Activated effector memory CD4-positive, alpha-beta T cell treated with anti-CD3 and anti-CD28 coated beads, Interleukin-2, amount 50 U/mL, for 16 hours (primary cell): ENCODE measurements at regions not wholly inside any gene's neighbourhood (a gene's known extent, or its start where the extent isn't known, plus 50 kb on each side); places are given as distances from the start of the nearest gene placed in this dataset.
"Not testable (repeated sequence)": the region's sequence is repeated elsewhere in the genome, so short reads cannot be mapped to it uniquely, and the experiment has no call there.

Experiments used
- DNase-seq: peaks from one replicate; pipeline ENCODE4 v3.0.0-alpha.2; 2020

DNA sequence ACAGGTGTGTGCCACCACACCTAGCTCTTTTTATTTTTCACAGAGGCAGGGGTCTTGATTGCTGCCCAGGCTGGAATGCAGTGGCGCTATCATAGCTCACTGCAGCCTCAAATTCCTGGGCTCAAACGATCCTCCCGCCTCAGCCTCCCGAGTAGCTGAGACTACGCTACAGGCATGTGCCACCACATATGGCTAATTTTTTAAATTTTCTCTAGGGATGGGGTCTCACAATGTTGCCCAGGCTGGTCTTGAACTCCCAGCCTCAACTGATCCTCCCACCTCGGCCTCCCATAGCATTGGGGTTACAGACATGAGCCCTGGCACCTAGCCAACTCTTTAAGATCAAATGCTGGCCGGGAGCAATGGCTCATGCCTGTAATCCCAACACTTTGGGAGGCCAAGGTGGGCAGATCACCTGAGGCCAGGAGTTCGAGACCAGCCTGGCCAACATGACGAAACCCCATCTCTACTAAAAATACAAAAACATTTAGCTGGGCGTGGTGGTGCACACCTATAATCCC is 50.6 kb upstream of the MYL10 start:
- DNase-seq = not testable (repeated sequence)

DNA sequence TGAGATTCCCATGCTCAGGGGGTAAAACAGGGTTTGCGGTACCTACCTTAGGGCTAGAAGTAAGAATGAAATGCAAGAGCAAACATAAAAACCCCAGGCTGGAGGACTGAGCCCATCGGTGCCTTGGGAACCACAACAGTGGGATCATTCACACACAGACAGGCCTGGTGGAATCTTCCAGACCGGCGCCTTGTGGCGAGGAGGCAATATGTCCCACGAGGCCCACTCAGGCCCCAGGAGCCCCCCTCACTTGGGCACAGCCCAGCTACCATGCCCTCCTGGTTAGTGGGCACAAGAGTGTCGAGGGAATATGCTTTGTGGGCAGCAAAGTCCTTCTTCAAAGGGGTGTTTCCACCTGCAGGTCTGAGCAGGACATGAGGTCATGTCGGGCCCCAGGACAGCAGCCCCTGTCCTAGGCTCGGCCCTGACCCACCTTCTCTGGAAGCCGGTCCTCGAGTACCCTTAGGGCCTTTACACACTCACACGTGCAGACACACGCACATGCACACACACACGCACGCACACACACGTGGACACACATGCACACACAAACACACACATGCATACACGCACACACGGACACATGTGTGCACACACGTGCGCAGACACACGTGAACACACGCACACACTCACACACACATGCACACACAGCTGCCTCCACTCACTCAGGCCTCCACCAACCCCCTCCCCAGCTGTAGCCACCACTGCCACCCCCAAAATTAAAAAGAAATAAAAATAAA is 51.5 kb upstream of the MYL10 start:
- no peak for DNase-seq

DNA sequence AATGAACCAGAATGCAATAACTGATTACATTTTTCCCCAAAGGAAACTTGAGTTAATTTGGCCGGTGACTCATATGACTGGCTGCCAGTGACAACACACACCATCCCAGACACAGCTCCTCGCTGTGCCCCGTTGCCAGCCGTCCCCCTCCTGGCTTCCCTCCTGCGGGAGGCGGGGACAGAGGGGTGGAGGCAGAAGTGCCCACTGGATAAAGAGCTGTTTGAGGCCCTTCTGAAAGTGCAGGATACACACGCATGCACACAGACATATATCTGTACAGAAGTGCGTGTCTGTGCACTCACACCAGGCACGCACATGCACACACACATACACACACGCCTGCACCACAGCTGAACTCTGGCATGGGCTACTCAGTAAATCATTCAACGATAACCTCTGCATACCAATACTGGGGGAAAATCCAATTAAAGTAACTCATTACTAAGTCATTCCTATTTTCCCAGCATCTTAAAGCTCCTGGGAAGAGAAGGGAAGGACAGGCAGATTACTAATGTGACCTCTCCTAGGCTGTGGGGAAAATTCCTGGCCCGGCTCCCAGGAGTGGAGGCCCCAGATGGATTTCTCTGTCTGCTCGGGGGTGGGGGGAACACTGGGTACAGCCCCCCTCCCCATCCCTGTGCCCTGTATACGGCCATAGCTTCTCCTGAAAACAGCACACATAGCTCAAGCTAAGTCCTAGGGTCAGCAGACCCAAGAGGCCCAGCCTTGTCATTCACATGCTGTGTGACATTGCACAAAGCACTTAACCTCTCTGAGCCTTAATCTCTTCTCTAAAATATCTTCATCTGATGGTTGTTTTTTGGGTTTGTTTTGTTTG is 52.3 kb upstream of the MYL10 start:
- no peak for DNase-seq

DNA sequence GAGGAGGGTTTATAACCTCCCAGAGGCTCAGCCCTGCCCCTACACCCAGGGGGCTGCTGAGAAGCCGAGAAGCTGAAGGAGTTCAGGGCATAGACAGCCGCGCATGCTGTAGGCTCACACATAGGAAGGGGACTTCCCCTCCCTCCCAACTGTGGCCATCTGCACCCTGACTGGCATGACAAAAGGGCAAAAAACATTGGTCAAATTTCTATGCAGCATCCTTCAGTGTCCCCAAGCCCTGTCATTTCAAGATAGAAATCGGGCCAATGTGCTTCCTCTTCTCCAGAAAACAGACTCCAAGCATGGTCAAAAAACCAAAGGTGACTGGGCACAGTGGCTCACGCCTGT is 55.9 kb upstream of the MYL10 start:
- no peak for DNase-seq

DNA sequence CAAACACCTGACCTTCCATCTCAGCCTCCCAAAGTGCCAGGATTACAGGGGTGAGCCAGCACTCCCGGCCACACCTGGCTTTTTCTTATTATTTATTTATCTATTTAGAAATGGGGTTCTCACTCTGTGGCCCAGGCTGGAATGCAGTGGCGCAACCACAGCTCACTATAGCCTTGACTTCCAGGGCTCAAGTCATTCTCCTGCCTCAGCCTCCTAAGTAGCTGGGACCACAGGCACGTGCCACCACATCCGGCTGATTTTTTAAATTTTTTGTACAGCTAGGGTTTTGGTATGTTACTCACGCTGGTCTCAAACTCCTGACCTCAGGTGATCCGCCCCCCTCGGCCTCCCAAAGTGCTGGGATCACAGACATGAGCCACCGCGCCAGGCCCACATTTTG is 56.9 kb upstream of the MYL10 start:
- DNase-seq = no peak

DNA sequence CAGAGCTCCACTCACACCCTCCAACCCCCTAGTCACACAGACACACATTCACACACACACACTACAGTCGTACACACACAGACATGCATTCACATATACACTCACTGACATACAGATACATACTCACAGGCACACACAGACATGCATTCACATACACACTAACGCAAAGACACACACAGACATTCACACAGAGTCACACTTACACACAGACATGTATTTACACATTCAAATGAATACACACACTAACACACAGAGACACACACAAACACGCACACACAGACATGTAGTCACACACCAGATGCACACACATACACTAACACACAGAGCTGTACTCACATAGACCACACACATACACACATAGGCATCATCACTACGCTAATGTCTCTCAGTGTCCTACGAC is 58.0 kb upstream of the MYL10 start:
- no peak for DNase-seq

DNA sequence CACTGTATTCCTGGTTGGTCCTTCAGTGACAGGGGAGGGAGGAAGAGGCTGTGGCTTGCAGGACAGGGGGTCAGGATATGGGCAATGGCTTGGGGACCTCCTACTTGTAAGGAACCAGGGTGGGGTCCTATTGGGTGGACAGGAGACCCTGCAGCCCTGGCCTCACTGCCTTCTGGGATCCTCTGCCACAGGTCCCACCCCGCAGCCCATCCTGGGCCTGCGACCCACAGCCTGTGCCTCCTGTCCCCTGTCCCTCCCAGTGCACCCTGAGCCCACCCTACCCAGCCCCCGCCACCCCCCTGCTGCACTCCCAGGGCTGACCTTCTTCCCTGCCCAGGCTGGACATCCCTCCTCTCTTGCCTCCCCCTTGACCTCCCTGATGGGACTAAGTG is 58.7 kb upstream of the MYL10 start:
- no peak for DNase-seq

DNA sequence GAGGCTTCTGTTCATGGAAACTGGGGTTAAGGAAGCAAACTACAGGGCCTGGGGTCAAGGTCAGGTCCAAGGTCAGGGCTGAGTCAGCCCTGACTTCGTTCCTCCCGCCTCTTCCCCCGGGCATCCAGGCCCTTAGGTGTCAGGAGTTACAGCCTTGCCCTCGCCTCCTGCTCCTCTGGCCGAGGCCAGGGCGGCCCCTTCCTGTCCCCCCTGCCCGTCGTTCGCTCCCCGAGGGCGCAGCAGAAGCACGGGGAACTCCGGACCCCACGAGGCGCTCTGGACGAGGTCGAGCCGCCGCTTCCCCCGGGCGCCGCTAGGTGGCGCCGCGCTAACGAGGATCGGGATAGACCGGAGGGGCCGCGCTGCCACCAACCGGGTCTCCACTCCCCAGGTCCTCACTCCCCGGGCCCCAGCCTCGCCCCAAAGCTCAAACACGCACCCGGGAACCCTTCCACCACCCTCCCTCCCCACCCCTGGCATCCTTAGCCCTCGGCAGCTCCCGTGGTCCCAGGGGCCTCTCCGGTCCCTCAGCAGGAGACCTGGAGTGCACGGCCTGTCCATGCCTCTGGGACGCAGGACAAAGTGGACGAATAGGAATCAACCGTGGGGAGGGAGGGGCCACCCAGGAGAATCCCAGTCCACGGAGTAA is 59.2 kb upstream of the MYL10 start:
- DNase-seq = peak; percentile 91

DNA sequence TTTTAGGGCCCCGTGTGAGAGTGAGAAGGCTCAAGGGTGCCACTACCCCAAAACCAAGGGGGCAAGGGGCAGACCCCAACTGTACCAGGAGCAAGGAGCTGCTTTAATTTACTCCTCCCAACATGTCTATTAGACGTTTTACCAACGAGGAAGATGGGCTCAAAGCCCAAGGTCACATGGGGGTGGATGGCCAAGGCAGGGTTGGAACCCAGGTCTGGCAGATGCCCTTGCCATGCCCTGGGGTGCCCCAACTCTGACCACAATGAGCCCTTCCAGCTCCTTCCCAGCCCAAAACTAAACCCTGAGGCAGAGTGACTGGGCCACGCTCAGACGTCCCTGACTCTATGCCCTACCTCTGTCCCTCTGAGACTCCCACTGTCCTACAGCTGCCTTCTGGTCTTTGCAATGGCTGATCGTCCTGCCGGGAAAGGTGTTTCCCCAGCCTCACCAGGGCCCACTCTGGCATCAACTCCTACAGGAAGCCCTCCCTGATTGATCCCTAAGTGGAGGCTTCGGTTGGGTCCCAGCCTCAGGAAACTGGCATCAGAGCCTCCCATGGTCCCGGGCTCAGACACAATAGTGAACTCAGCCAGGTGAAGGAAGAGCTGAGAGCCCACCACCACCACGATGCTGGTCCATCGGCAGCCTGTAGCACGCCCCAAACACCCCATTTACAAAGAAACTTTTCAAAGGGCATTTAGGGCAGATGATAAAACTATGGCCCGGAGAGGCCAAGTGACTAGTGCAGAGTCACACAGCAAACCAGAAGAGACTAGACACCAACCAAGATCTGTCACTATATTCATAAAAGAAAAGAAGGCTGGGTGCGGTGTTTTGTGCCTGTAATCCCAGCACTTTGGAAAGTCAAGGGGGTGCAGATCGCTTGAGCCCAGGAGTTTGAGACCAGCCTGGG is 60.2 kb upstream of the MYL10 start:
- DNase-seq = no peak

DNA sequence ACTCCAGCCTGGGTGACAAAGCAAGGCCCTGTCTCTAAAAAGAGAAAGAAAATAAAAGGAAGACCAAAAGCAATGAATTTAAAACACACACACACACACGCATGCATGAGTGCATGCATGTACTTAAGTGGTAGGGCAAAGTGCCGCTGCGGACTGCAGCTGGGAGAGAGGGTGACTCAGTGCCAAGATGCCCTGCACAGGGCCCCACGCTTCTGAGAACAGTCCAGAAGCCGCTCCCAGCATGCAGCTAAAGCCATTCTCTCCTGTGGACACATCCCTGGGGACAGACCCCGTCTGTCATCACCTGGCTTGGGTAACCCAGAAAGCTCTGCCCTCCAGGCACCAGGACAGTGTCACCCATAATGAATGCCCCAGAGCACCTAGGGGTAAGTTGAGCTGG is 61.0 kb upstream of the MYL10 start:
- DNase-seq = no peak

DNA sequence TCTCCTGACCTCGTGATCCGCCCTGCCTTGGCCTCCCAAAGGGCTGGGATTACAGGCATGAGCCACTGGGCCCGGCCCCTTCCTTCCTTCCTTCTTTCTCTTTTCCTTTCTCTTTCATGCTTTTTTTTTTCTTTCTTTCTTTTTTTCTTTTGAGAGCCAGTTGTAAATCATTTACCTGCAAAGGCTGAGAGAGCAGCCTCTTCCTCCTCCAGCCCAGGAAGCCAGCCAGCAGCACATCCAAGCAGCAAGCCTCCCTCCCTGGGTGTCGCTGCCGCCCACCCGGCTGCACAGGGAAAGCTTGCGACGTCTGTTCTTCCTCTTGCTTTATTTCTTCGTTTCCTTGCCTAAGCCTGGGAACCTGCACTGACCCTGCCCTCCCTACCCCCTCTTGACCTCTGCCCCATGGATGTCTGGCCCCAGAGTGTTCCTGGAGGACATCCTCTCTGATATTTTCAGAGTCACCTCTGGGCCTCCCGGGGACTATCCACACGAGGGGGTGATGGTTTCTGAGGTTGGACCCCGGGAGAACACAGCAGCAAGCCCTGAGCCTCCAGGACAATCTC is 62.8 kb upstream of the MYL10 start:
- no peak for DNase-seq

DNA sequence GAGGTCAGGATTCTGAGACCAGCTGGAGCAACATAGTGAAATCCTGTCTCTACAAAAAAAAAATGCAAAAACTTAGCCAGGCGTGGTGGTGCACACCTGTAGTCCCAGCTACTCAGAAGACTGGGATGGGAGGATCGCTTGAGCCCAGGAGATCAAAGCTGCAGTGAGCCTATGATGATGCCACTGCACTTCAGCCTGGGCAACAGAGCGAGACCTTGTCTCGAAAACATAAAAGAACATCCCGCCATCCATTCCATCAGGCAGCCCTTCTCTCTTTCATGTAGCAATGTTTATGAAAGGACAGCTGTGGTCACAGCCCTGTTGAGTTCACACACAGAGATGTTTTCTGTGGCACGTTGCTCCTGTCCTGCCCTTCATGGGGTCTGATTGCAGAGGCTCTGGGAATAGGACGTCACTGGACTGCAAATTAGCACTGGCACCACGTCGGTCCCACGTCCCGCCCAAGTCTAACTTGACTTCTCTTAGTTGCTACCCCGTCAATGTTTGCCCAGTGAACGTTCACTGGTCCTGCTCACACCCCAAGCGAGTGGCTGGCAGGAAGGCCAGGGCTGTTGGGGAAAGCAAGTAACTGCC is 64.5 kb upstream of the MYL10 start:
- no peak for DNase-seq

DNA sequence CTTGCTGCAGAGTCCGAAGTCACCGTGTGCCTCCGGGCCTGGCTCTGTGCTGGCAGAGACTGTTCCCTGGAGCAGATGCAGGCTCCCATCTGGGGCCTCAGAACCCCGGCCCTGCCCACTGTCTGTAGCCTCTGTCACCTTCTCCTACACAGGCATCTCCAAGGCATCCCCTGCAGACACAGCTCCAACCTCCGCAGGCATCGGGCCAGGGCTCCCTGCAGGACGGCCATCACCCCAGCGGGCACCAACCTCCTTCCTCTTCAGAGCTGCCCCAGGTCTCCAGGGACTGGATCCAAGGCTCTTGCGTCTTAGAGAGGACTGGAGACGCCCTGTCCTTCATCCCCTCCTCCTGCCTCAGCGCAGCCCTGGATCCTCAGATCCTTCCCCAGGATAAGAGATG is 69.9 kb upstream of the MYL10 start:
- no peak for DNase-seq

DNA sequence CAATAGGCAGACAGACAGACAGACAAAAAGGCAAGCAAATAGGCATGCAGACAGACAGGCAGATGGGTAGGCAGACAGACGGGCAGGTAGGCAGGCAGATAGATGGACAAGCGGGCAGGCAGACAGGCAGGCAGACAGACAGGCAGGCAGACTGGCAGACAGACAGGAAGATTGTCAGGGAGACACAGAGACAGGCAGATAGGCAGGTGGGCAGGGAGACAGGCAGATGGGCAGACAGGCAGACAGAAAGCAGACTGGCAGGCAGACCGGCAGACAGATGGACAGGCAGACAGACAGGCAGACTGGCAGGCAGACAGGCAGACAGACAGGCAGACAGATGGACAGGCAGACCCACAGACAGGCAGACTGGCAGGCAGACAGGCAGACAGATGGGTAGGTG is 70.3 kb upstream of the MYL10 start:
- no peak for DNase-seq

DNA sequence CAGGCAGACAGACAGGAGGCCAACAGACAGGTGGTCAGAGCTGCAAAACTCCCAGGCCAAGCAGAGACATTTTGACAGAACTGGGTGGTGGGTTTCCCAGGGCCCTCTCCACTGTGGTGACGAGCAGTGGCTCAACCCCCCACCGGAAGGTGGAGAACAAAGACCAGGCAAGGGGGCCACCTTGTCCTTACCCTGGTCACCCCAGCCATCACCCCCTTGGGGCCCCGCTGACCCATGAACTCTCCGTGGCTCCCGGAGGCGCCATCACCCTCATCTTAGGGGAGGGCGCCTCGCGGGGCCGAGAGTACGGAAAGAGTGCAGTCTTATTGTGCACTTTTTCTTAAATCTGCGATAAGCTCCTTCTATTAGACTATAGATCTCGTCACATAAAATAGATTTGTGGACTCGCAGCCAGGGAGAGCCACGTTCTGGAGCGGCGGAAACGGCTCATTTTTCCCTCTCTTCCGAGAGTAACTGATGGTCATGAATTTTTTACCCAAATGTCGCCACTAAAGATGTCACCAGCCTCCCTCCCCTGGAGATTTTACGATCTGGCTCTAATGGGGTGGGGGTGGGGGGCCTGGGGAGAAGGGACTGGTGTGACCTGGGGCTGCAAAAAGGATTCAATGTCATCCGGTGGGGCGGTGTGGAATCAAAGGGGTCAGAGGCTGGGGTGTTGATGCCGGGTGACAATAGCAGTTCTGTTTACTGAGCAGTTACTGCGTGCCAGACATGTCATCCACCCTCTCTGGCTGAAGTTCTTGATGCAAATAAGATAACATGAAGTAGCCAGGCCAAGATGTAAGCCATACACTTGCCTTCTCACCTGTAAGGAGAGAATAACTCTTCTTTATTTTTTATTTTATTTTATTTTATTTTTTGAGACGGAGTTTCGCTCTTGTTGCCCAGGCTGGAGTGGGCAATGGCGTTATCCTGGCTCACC is 71.1 kb upstream of the MYL10 start:
- DNase-seq = no peak

DNA sequence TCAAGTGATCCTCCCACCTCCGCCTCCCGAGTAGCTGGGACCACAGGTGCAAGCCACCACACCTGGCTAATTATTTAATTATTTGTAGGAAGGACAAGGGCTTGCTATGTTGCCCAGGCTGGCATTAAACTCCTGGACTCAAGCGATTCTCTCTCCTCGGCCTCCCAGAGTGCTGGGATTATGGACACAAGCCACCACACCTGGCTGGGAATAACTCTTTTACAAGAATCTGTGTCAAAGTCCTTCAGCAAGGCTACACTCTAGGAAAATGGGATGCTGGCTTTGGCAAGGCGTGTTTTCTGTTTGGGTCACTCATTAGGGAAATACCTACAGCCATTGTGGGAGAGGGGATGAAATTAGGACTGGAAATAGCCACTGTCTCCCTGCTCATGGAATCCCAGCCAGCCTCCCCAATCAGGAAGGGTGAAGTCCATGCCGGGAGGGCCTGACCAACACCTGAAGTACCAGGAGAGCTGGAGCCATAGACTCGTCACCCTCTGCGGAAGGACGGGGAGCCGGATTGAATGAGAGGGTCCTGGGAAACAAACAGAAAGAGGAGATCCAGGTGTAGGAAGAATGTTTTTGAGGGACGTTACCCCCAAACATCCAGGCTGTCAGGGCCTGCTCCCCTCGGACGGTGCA is 72.2 kb upstream of the MYL10 start:
- no peak for DNase-seq

DNA sequence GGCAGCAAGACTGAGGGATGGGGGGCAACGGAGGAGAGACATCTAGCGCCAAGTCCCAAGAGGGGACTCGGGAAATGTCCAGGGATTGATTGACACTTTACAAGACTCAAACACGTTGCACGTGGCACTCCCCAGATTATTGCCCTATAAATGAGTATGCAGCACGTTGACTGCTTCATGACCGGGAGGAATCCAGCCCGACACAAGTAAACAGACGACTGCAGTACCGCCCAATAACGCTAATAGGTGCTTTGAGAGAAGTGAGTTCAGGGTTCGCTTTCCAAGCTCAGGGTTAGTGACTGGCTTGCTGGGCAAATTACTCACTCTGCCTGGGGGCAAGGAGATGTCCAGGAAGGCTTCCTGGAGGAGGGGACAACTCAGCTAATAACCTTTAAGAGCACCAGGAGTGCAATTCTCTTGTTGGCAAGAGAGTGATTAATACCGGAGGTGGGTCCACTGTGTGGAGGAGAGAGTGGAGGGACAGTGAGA is 73.3 kb upstream of the MYL10 start:
- DNase-seq = no peak

DNA sequence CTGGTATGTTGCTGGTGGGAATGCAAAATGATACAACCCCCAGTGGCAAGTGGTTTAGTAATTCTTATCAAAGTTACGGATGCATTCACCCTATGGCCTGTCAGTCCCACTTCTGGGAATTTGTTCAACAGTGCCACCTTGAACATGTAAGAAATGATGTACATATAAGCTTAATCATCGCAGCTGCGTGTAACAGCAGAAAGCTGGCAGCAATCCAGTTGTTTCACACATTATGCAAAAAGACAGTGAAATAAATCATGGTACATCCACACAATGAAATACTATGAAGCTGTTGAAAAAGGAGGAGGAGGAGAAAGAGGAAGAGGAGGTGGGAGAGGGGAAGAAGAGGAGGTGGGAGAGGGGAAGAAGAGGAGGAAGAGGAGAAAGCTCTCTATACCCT is 76.2 kb upstream of the MYL10 start:
- no peak for DNase-seq

DNA sequence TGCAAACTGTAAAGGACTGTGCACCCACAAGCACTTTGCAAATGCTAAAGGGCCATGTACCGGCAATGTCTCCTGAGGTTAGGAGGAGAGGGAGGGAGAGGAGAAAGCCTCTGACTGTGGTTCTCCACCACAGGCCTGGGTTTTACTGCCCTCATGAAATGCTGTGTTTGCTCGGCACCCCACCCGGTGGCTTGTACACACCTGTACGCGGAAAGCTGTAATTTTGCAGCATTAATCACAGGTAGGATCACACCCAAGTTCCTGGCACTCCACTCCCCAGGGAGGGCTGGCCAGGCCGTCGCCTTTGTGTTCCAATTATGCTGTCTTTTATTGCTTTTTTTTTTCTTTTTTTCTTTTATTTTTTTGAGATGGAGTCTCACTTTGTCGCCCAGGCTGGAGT is 78.5 kb upstream of the MYL10 start:
- no peak for DNase-seq

DNA sequence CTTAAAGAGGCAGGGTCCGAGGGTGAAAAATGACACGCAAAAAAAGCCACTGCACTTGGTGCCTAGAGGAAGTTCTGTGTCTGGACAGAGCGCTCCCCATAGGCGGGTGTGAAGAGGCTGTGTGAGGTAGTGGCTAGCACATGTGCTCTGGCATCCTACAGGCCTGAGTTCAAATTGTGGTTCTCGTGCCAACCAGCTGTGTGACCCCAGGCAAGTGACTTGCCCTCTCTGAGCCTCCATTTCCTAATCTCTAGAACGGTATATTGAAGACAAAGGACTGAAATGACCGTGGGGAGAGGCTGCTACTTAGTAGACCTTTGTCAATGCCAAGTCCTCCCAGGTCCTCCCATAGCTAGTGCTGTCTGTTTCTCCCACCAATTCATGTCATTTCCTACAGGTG is 79.1 kb upstream of the MYL10 start:
- DNase-seq = no peak
